ENCODE measurements at regions not wholly inside any gene's neighbourhood (a gene's known extent, or its start where the extent isn't known, plus 50 kb on each side); places are given as distances from the start of the nearest gene placed in this dataset.

GRCh38 chrX:109843963-109844751 lies 111.1 kb upstream of the ACSL4 start:
- no peak for DNase-seq

- no peak for DNase-seq
Measured at GRCh38 chrX:109844986-109845385, 111.9 kb upstream of the ACSL4 start.

GRCh38 chrX:109845996-109846395 lies 112.9 kb upstream of the ACSL4 start:
- DNase-seq, result no peak

GRCh38 chrX:109847257-109848187 lies 114.5 kb upstream of the ACSL4 start:
- DNase-seq, result no peak

- DNase-seq, result no peak
Measured at GRCh38 chrX:109848461-109849050, 115.5 kb upstream of the ACSL4 start.

- DNase-seq, result no peak
Measured at GRCh38 chrX:109854096-109854495, 121.0 kb upstream of the ACSL4 start.

- no peak for DNase-seq
Measured at GRCh38 chrX:109855501-109855900, 122.4 kb upstream of the ACSL4 start.

- no peak for DNase-seq
Measured at GRCh38 chrX:109856974-109857373, 123.9 kb upstream of the ACSL4 start.

GRCh38 chrX:109857584-109858228 lies 124.6 kb upstream of the ACSL4 start:
- no peak for DNase-seq

GRCh38 chrX:109858602-109859341 lies 125.7 kb upstream of the ACSL4 start:
- no peak for DNase-seq

- no peak for DNase-seq
Measured at GRCh38 chrX:109859651-109860050, 126.6 kb upstream of the ACSL4 start.

GRCh38 chrX:109862433-109862832 lies 129.4 kb upstream of the ACSL4 start:
- no peak for DNase-seq

- no peak for DNase-seq
Measured at GRCh38 chrX:109863811-109864210, 130.8 kb upstream of the ACSL4 start.

- DNase-seq, result no peak
Measured at GRCh38 chrX:109871121-109871888, 131.6 kb upstream of the TMEM164 start.

GRCh38 chrX:109872021-109872732 lies 130.7 kb upstream of the TMEM164 start:
- DNase-seq, result no peak

GRCh38 chrX:109873574-109873973 lies 129.3 kb upstream of the TMEM164 start:
- no peak for DNase-seq

GRCh38 chrX:109873983-109874382 lies 128.9 kb upstream of the TMEM164 start:
- DNase-seq, result no peak

GRCh38 chrX:109874548-109874947 lies 128.4 kb upstream of the TMEM164 start:
- DNase-seq, result no peak

GRCh38 chrX:109875831-109876230 lies 127.1 kb upstream of the TMEM164 start:
- no peak for DNase-seq

- no peak for DNase-seq
Measured at GRCh38 chrX:109878236-109878635, 124.7 kb upstream of the TMEM164 start.

- DNase-seq, result no peak
Measured at GRCh38 chrX:109879991-109880390, 122.9 kb upstream of the TMEM164 start.
